Kidney (tissue), 13 donors: ENCODE measurements at regions not wholly inside any gene's neighbourhood (a gene's known extent, or its start where the extent isn't known, plus 50 kb on each side); places are given as distances from the start of the nearest gene placed in this dataset.

Experiments
- DNase-seq, 5 donors: peaks; one replicate each; pipeline ENCODE4 v3.0.0-alpha.2; 2013 to 2020
- FAIRE-seq: peaks from 2 replicates; lab custom pipeline; 2012; peaks lifted over from hg19 to GRCh38; lab: Jason Lieb, UNC
- H3K27ac ChIP-seq, 2 donors: one replicate each; pipeline ENCODE4 v1.7.0; 2013; ENCODE audit warnings: low read depth in 2 of 2, low read length in 2 of 2, inconsistent platforms in 1 of 2
- H3K27me3 ChIP-seq: one replicate; pipeline ENCODE4 v1.7.1; 2013; ENCODE audit warnings: low read length, inconsistent platforms; ENCODE audit not compliant: control insufficient read depth, insufficient read depth
- H3K36me3 ChIP-seq, 3 donors: one replicate each; pipeline versions ENCODE4 v1.7.0 to v1.7.1; 2013; ENCODE audit warnings: low read length in 3 of 3, control low read depth in 1 of 3, inconsistent platforms in 1 of 3; ENCODE audit not compliant: insufficient read depth in 3 of 3, control insufficient read depth in 2 of 3
- H3K4me1 ChIP-seq, 3 donors: one replicate each; pipeline versions ENCODE4 v1.7.0 to v1.7.1; 2013; ENCODE audit warnings: low read length in 3 of 3, inconsistent platforms in 1 of 3, low read depth in 1 of 3; ENCODE audit not compliant: control insufficient read depth in 2 of 3, insufficient read depth in 2 of 3
- H3K4me3 ChIP-seq, 3 donors: one replicate each; pipeline versions ENCODE4 v1.7.0 to v1.8.1; 2013; ENCODE audit warnings: low read length in 3 of 3, control low read depth in 1 of 3, inconsistent platforms in 1 of 3
- H3K9ac ChIP-seq, 3 donors: one replicate each; pipeline versions ENCODE4 v1.7.0 to v1.7.1; 2013; ENCODE audit warnings: low read length in 3 of 3, control low read depth in 1 of 3, inconsistent platforms in 1 of 3
- H3K9me3 ChIP-seq, 3 donors: one replicate each; pipeline versions ENCODE4 v1.7.0 to v1.7.1; 2013; ENCODE audit warnings: low read length in 3 of 3, control low read depth in 1 of 3, inconsistent platforms in 1 of 3; ENCODE audit not compliant: control insufficient read depth in 2 of 3, insufficient read depth in 1 of 3
- CTCF ChIP-seq: IDR thresholded peaks from 3 replicates; pipeline ENCODE4 v1.5.1; 2012; ENCODE audit warnings: mild to moderate bottlenecking, moderate library complexity, borderline replicate concordance; ENCODE audit not compliant: insufficient read depth; ENCODE audit errors: extremely low read depth
- intact Hi-C: fragments of 100-400 bp; cut with DNase I; formaldehyde crosslinking; loops from one replicate; pipeline ENCODE4 v1.11.1; 2022
- donor health status: control.
- donor health status: control.
- donor health status: control.
- donor health status: control.
- donor health status: control.
- donor health status: DM: yes; HTN: yes; CAD: no.
- donor health status: Normal renal cell carcinoma (clear cell type).

- DNase-seq (no peak), FAIRE-seq (no peak)
- Histone ChIP-seq H3K4me1 (no peaks in the 10 kb centered on the region), H3K9ac (no peak overlapping the region), H3K27me3 (no peaks in the 10 kb centered on the region), H3K9me3 (no peaks in the 10 kb centered on the region), H3K4me3 (no peak overlapping the region), H3K36me3 (no peaks in the 10 kb centered on the region), H3K27ac (no peak overlapping the region)
- intact Hi-C loops, result no loop called here
- TF ChIP-seq CTCF, result no peak
These were observed 177.8 kb upstream of the GK2 start for GRCh38 chr4:79585834-79586233.

- H3K4me1 ChIP-seq, result no peaks in the 10 kb centered on the region
- H3K4me3 ChIP-seq, result no peak overlapping the region
- H3K27ac ChIP-seq, result no peak overlapping the region
- no peaks in the 10 kb centered on the region for H3K27me3 ChIP-seq
- H3K36me3 ChIP-seq, result no peaks in the 10 kb centered on the region
- intact Hi-C loops, result no loop called here
- no peaks in the 10 kb centered on the region for H3K9me3 ChIP-seq
- no peak for TF ChIP-seq CTCF
- FAIRE-seq (no peak), DNase-seq (no peak)
- H3K9ac ChIP-seq, result no peak overlapping the region
These were observed 177.3 kb upstream of the GK2 start for GRCh38 chr4:79585330-79585729.

GRCh38 chr4:79584902-79585301 is 176.9 kb upstream of the GK2 start:
- H3K4me3 ChIP-seq, result no peak overlapping the region
- H3K9me3 ChIP-seq, result no peaks in the 10 kb centered on the region
- H3K27me3 ChIP-seq, result no peaks in the 10 kb centered on the region
- no peak for FAIRE-seq
- H3K36me3 ChIP-seq, result no peaks in the 10 kb centered on the region
- no peak for DNase-seq
- no peak for TF ChIP-seq CTCF
- H3K9ac ChIP-seq, result no peak overlapping the region
- no peaks in the 10 kb centered on the region for H3K4me1 ChIP-seq
- no peak overlapping the region for H3K27ac ChIP-seq
- intact Hi-C loops, result no loop called here

GRCh38 chr4:79584352-79584751 is 176.3 kb upstream of the GK2 start:
- no peak overlapping the region for H3K9ac ChIP-seq
- no peak for DNase-seq
- no peaks in the 10 kb centered on the region for H3K27me3 ChIP-seq
- no peaks in the 10 kb centered on the region for H3K36me3 ChIP-seq
- no peaks in the 10 kb centered on the region for H3K9me3 ChIP-seq
- intact Hi-C loops, result no loop called here
- no peak for TF ChIP-seq CTCF
- no peak overlapping the region for H3K27ac ChIP-seq
- no peak overlapping the region for H3K4me3 ChIP-seq
- FAIRE-seq, result no peak
- no peaks in the 10 kb centered on the region for H3K4me1 ChIP-seq
